ENCODE measurements at regions not wholly inside any gene's neighbourhood (a gene's known extent, or its start where the extent isn't known, plus 50 kb on each side); places are given as distances from the start of the nearest gene placed in this dataset.

DNA sequence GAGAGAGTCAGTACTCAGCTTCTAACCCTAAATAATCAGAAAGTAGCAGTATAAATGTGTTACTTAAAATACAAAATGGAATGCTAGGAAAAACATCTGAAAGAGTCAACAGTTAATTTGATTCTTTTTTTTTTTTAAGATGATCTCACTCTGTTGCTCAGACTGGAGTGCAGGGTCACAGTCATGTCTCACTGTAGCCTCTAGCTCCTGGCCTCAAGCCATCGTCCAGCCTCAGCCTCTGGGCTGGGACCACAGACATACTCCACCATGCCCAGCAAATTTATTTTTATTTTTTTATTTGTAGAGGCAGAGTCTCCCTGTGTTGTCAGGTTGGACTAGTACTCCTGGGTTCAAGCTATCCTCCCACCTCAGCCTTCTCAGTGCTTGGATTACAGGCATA lies 424.9 kb downstream of the IRX2 start:
- DNase-seq: no peak

- no peak for DNase-seq
Observed at GRCh38 chr5:2324788-2325187, 426.7 kb downstream of the IRX2 start.

DNA sequence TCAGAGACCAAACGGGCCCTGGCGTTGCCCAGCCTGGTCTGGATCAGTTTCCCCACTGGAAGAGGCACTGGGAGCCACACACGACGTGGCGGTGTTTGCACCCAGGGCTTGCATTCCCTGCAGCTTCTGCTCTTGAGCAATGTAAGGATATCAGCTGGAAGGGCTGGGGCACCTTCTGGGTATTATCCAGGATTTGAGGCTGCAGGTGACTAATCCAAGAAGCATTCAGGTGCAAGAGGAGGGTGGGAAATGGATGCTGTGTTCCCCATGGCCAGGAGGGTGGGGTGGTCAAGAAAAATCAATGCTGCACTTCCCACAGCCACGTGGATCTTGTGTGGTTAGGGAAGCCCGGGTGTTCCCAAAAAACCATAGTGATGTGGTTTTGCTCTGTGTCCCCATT lies 430.9 kb downstream of the IRX2 start:
- DNase-seq: no peak

GRCh38 chr5:2317540-2317939 lies 433.9 kb downstream of the IRX2 start:
- no peak for DNase-seq

DNA sequence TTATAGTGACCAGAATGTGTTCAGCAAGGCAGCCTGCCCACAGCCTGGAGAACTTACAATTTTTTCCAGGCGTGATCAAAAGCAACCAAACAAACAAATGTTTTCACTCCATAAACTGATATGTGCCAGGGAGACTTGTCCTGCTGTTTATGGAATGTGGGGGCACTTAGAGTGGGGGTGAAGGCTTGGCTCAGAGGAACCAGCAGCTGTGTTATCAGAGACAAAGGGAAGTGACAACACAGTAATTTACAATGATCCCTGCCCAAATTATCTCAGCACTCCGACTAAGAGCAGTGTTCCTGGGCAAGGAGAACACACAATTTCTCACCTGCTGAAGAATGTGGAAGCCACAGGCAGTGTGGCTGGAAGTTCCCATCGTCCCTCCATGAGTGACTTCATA lies 429.1 kb upstream of the IRX4 start:
- DNase-seq: no peak

- no peak for DNase-seq
Observed at GRCh38 chr5:2310946-2311345, 428.2 kb upstream of the IRX4 start.

DNA sequence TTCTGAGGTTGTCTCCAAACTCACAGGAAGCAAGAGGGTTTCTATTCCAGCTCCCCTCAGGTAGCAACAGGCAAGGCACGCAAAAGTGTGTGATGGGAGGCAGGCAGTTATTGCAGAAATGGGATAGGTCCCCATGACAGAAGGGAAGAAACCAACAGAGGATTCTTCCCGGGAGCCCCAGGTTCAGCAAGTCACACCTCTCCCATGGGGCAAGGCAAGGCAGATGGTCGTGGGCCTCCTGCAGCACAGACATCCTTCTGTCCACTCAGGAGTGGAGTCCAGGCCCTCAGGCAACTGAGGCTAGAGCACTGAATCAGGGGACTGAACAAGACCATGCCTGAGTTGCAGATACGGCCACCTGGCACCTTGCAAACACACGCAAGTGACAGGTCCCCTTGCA lies 424.9 kb upstream of the IRX4 start:
- no peak for DNase-seq

GRCh38 chr5:2306711-2307110 lies 424.0 kb upstream of the IRX4 start:
- DNase-seq: no peak

DNA sequence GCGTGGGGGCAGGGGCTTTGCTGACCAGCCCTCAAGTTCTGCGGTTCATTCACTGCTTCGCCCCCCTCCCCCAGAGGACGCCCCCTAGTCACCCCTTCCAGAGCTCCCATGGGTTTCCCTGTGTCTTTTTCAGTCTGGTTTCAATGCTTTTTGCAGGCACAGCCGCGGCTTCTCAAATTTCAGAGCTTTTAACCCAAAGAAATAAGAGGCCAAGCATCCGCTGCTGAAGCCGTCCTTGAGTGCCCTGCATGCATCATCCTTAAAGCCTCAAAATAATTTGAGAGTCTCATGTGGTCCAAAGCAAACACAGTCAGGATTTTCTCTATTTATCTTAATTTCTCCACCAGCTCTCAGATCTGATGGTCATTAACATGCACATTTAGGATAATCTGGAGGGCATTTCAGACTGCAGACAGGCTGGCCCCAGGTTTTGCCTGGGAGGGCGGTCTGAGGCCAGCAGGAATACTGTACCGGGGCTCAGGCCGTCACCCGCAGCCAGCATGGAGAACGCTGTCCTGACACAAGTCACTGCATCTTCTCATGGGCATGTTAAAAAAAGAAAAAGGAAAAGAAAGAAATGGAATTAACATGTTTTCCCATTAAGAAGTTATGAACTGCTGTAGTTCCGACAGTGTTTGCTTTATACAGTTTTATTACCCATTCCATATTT lies 420.8 kb upstream of the IRX4 start:
- DNase-seq: no peak

GRCh38 chr5:2302169-2302568 lies 419.4 kb upstream of the IRX4 start:
- DNase-seq: no peak

DNA sequence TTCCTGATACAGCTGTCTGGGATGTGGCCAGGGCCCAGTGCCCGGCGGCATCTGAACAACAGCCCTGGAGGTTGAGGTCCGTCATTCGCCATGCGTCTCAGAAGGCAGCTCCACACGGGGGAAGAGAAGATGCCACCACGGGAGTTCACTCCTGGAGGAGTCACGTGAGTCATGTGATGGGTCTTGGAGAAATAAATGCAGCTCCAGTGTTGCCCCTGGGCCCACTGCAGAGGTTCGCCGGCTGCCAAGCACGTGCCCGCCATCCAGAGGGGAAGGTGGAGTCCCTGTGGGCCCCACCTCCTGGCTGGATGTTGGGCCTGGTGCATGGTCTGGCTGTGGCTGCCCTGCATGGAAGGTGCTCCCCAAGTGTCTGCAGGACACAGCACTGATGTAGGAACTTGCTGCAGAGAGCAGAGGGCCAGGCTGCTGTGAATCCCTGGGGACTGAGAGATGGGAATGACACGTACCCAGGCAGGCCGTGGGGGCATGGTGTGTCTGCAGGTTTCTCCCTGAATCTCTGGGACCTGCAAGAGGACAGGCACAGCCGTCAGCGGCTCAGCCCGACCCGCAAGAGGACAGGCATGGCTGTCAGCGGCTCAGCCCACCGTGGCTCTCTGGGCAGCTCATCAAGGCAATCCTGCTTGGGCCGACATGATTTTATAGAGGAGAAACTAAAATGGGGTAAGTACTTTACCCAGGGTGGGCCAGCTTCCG lies 418.3 kb upstream of the IRX4 start:
- no peak for DNase-seq

DNA sequence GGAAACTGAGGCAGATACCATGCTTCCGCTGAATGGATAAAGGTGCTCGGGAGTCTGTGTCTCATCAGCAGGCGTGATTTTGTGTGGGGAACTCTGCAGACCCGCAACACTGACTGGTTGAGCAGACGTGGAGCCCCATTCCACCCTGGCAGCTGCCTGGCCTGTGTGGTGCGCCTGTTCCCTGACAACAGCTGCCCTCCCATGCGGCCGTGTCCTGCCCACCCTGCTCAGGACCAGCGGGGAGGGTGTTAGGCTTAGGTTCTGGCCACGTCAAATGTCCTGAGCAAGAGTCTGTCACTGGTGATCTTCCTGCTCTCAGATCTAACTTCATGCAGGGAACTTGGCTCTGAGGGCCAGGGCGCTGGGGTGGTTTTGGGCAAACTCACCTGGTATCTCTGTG lies 417.7 kb upstream of the IRX4 start:
- DNase-seq: no peak

DNA sequence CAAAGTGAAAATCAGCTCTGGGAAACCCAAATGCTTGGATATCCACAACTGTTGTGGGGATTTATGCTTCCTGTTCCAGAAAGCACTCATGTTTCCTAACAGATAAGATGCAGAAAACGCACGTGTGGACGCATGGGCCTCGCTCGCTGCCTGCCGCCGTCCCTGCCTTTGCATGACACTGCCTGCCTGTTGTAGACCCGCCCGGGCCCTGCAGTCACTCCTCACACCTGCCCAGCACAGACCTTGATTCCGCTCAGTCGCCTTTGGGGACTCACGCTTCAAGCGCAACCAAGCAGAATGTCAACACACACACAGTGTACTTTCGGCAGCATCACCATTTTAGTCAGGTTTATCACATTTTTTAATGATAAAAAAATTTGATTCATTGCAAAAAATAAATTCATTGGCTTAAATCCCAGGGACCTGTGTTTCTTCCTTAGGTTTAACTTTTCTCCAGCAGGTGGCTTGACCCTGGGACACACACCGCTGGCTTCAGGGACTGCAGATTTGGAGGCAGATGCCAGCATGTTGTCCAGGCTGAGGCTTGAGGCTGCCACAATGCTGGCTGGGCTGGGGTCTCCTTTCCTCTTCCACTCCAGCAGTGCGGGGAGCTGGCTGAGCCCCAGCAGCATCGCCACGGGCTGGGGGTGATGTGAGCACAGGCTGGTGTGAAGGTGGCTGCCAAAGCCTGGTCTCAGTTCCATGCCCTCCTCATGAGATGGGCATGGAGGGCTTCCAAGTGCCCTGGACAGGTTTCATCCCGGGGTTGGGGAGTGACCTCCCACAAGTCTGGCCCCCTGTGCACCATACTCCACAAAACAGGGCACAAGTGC lies 416.9 kb upstream of the IRX4 start:
- no peak for DNase-seq

DNA sequence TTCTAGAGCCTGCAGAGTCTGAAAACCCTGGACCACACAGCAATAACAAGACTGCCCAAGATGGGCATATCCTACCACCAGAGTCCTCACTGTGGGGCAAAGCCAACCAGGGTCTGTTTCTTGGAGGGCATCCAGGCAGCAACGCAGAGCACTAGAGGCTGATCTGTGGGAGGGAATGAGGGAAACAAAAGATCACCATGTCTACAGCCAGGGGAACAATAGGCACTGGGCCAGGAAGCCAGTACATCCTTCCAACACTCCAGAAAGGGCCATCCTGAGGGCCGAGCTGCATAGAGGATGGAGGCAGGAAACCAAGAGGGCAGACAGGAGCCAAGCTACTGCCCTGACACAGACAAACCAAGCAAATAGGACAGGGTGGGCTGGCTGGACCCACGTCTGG lies 416.1 kb upstream of the IRX4 start:
- DNase-seq: no peak

DNA sequence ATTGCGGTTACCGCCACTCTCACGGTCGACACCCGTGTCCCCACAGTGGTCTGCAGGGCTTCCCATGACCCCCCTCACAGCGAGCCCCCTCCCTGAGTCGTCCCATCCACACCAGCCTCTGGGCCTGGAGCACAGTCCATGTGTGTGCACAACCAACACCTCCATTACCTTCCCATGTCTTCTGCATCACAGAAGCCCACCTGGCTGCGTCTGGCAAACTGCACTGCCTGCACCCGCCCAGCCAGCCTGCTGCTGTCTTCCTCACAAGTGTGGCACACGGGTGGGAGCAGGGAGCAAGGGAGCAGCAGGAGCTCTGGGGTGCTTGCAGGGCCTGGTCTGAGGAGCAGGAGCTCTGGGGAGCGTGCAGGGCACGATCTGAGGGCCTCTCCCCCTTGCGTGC lies 415.3 kb upstream of the IRX4 start:
- DNase-seq: no peak

GRCh38 chr5:2295476-2295875 lies 412.8 kb upstream of the IRX4 start:
- DNase-seq: no peak

GRCh38 chr5:2293906-2294305 lies 411.2 kb upstream of the IRX4 start:
- no peak for DNase-seq

DNA sequence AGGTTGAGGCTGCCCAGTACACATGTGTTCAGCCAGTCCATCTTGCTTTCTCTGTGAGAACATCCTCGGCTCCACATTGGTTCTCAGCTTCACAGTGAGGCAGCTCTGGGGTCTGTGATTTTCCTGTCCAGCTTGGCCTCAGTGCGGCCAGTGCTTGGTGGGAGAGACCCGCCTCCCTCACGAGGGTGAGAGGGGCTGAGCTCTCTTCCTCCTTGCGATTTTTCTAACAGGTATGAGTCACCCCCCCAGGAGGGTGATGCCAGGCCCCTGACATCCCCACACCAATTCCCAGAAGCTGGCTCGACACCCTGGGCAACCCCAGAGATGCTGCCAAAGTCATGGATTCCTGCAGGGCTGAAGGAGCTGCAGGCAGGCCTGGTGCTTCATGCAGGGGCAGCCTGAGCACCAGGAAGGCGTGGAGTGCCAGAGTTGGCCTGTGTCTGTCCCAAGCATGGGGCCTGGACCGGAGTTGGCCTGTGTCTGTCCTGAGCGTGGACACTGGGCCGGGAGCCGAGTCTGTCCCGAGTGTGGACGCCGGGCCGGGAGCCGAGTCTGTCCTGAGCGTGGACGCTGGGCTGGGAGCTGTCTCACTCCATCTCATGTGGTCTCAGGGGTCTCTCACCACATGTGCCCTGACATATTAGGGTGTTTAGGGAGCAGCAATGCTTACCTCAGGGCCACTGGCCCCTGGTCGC lies 408.6 kb upstream of the IRX4 start:
- DNase-seq: no peak

DNA sequence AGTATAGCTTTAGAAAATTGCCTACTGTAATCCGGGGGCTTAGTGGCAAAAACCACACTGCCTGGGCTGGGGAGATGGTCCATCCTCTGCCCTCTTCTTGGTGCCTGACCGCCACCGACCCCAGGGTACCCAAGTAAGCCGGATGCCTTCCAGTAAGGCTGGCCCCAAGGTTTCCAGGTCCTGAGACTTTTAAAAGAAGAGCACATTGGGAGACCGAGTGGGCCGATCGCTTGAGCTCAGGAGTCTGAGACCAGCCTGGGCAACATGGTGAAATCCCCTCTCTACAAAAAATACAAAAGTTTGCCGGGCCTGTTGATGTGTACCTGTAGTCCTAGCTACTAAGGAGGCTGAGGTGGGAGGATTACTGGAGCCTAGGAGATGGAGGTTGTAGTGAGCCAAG lies 406.7 kb upstream of the IRX4 start:
- DNase-seq: no peak

DNA sequence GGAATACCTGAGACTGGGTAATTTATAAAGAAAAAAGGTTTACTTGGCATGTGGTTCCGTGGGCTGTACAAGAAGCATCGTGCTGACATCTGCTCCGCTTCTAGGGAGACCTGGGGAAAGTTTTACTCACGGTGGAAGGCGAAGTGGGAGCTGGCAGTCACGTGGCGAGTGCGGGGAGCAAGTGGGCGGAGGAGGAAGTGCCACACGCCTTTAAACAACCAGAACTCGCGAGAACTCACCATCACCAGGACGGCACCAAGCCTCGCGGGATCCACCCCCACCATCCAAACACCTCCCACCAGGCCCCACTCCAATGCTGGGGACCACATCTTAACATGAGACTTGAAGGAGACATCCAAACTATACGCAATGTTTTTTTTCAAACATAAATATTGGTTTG lies 406.2 kb upstream of the IRX4 start:
- no peak for DNase-seq

DNA sequence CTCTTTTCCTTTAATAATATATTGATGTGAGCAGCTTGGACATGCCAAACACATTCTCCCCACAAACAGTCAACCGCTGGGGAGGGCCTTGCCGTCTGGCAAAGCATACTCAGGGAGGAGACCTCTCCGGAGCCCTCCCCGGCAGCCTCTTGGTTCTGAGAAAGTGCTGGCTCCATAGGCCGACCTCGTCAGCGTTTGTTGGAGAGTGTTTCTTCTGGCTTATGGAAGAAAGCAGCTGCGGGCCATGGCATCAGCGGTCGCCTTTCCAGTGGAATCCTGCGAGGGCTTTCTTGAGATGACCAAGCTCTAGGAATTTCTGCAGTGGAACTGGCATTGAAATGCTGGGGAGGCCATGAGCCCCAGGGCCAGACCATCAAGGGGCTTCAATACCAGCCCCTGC lies 405.7 kb upstream of the IRX4 start:
- DNase-seq: no peak

DNA sequence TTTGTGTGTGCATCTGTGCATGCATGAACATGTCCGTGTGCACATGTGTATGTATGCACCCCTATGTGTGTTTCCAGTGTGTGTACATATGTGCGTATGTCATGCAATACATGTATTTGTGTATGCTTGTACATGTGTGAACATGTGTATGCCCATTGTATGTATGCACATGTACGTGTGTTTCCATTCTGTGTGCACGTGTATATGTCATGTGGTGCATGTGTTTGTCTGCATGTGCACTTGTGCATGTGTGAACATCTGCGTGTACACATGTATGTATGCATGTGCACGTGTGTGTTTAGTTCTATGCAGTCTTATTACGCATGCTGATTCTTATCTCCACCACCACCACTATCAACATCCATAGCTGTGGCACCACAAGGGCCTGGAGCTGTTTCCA lies 403.5 kb upstream of the IRX4 start:
- DNase-seq: no peak

GRCh38 chr5:2284678-2285077 lies 402.0 kb upstream of the IRX4 start:
- no peak for DNase-seq
